Endothelial cell of umbilical vein (primary cell): ENCODE measurements at regions not wholly inside any gene's neighbourhood (a gene's known extent, or its start where the extent isn't known, plus 50 kb on each side); places are given as distances from the start of the nearest gene placed in this dataset.

Experiments used
- CTCF ChIP-seq, 2 donors: IDR thresholded peaks; 1 replicate in 1 of 2; 2 replicates in 1 of 2; pipeline ENCODE4 v1.5.1; 2011; ENCODE audit warnings: low read length in 2 of 2, mild to moderate bottlenecking in 2 of 2, moderate library complexity in 2 of 2, control low read depth in 1 of 2, inconsistent platforms in 1 of 2, low read depth in 1 of 2; ENCODE audit not compliant: insufficient read depth in 1 of 2; ENCODE audit errors: extremely low read depth in 1 of 2
- GATA2 ChIP-seq: IDR thresholded peaks from 2 replicates; pipeline ENCODE4 v1.7.0; 2011; ENCODE audit warnings: low read depth, mild to moderate bottlenecking, moderate library complexity, mixed read lengths, low read length; ENCODE audit not compliant: insufficient read length, insufficient read depth
- JUN ChIP-seq: IDR thresholded peaks from 2 replicates; pipeline ENCODE4 v1.6.1; 2011; ENCODE audit warnings: borderline replicate concordance, low read depth; ENCODE audit not compliant: insufficient read length, insufficient read depth
- MAX ChIP-seq: IDR thresholded peaks from 2 replicates; pipeline ENCODE4 v1.6.1; 2011; ENCODE audit not compliant: insufficient read depth, insufficient read length
- POLR2A ChIP-seq: IDR thresholded peaks from 2 replicates; pipeline ENCODE4 v1.6.1; 2012; ENCODE audit warnings: low read depth, mild to moderate bottlenecking, control low read depth, low read length

- TF ChIP-seq POLR2A = no peak
- no peak for TF ChIP-seq CTCF (IDR thresholded peaks at IDR 0.05; ENCODE audit: extremely low read depth in 1 of 2, insufficient read depth in 1 of 2, low read depth in 1 of 2, low read length in 2 of 2)
- no peak for TF ChIP-seq MAX
- no peak for TF ChIP-seq JUN
- TF ChIP-seq GATA2 = no peak
Measured at GRCh38 chr4:159582685-159583084, 479.8 kb downstream of the RAPGEF2 start.
